H9 (cell line): ENCODE measurements at regions not wholly inside any gene's neighbourhood (a gene's known extent, or its start where the extent isn't known, plus 50 kb on each side); places are given as distances from the start of the nearest gene placed in this dataset.

Experiments used
- DNase-seq: peaks from one replicate; pipeline ENCODE4 v3.0.0-alpha.2; 2017
- H2AFZ ChIP-seq: one replicate; pipeline ENCODE4 v1.6.1; 2013; ENCODE audit warnings: mild to moderate bottlenecking, low read length, control low read depth, moderate library complexity
- H2AK5ac ChIP-seq: 2 replicates; pipeline ENCODE4 v1.6.1; 2013; ENCODE audit warnings: low read length, control low read depth, mixed read lengths; ENCODE audit not compliant: insufficient read length
- H2BK120ac ChIP-seq: one replicate; pipeline ENCODE4 v1.6.1; 2013; ENCODE audit warnings: low read depth, mild to moderate bottlenecking, low read length, control low read depth, inconsistent platforms; ENCODE audit not compliant: poor library complexity, severe bottlenecking
- H2BK12ac ChIP-seq: 2 replicates; pipeline ENCODE4 v1.6.1; 2013; ENCODE audit warnings: low read length, control low read depth, mixed read lengths, low read depth; ENCODE audit not compliant: insufficient read length
- H2BK15ac ChIP-seq: 2 replicates; pipeline ENCODE4 v1.6.1; 2013; ENCODE audit warnings: low read depth, low read length, control low read depth
- H2BK20ac ChIP-seq: one replicate; pipeline ENCODE4 v1.6.1; 2013; ENCODE audit warnings: low read depth, mild to moderate bottlenecking, low read length, control low read depth, inconsistent platforms; ENCODE audit not compliant: poor library complexity, severe bottlenecking
- H2BK5ac ChIP-seq: 2 replicates; pipeline ENCODE4 v1.6.1; 2013; ENCODE audit warnings: low read length, control low read depth, mixed read lengths; ENCODE audit not compliant: insufficient read length
- H3K14ac ChIP-seq: 2 replicates; pipeline ENCODE4 v1.6.1; 2013; ENCODE audit warnings: low read length, control low read depth; ENCODE audit not compliant: insufficient read depth
- H3K18ac ChIP-seq: 2 replicates; pipeline ENCODE4 v1.6.1; 2013; ENCODE audit warnings: low read depth, mild to moderate bottlenecking, mixed read lengths, low read length, control low read depth; ENCODE audit not compliant: insufficient read length
- H3K23ac ChIP-seq: 2 replicates; pipeline ENCODE4 v1.6.1; 2013; ENCODE audit warnings: low read length, control low read depth, mixed read lengths, low read depth; ENCODE audit not compliant: insufficient read length
- H3K23me2 ChIP-seq: 2 replicates; pipeline ENCODE4 v1.6.1; 2013; ENCODE audit warnings: low read depth, mild to moderate bottlenecking, mixed read lengths, low read length, control low read depth; ENCODE audit not compliant: insufficient read length, poor library complexity, severe bottlenecking
- H3K27ac ChIP-seq: 2 replicates; pipeline ENCODE4 v1.5.1; 2013; ENCODE audit warnings: low read length, control low read depth, mixed read lengths, low read depth; ENCODE audit not compliant: insufficient read length
- H3K27me3 ChIP-seq: 2 replicates; pipeline ENCODE4 v1.6.1; 2013; ENCODE audit warnings: low read length, control low read depth, inconsistent platforms; ENCODE audit not compliant: insufficient read depth
- H3K4ac ChIP-seq: 2 replicates; pipeline ENCODE4 v1.6.1; 2013; ENCODE audit warnings: low read depth, mild to moderate bottlenecking, control low read depth, inconsistent platforms, low read length, moderate library complexity
- H3K4me1 ChIP-seq: 2 replicates; pipeline ENCODE4 v1.6.1; 2013; ENCODE audit warnings: low read length, control low read depth, inconsistent platforms; ENCODE audit not compliant: insufficient read depth
- H3K4me2 ChIP-seq: 2 replicates; pipeline ENCODE4 v1.6.1; 2013; ENCODE audit warnings: low read length, control low read depth, mixed read lengths; ENCODE audit not compliant: insufficient read length, insufficient read depth
- H3K56ac ChIP-seq: 2 replicates; pipeline ENCODE4 v1.6.1; 2013; ENCODE audit warnings: low read depth, mild to moderate bottlenecking, mixed read lengths, low read length, control low read depth; ENCODE audit not compliant: insufficient read length
- H3K79me1 ChIP-seq: 2 replicates; pipeline ENCODE4 v1.6.1; 2013; ENCODE audit warnings: low read depth, mild to moderate bottlenecking, moderate library complexity, low read length, control low read depth, inconsistent platforms; ENCODE audit not compliant: insufficient read depth, poor library complexity, severe bottlenecking
- H3K79me2 ChIP-seq: 2 replicates; pipeline ENCODE4 v1.6.1; 2013; ENCODE audit warnings: low read length, control low read depth, inconsistent platforms; ENCODE audit not compliant: insufficient read depth
- H3K9ac ChIP-seq: 2 replicates; pipeline ENCODE4 v1.6.1; 2013; ENCODE audit warnings: low read length, control low read depth, mixed read lengths; ENCODE audit not compliant: insufficient read length; ENCODE audit errors: extremely low read depth
- H3K9me3 ChIP-seq: one replicate; pipeline ENCODE4 v1.6.1; 2013; ENCODE audit warnings: low read depth, low read length, inconsistent platforms; ENCODE audit not compliant: control insufficient read depth
- H3T11ph ChIP-seq: one replicate; pipeline ENCODE4 v1.6.1; 2013; ENCODE audit warnings: mild to moderate bottlenecking, low read length, control low read depth, inconsistent platforms
- H4K20me1 ChIP-seq: one replicate; pipeline ENCODE4 v1.6.1; 2013; ENCODE audit not compliant: control insufficient read depth, insufficient read length, insufficient read depth
- H4K5ac ChIP-seq: 2 replicates; pipeline ENCODE4 v1.6.1; 2013; ENCODE audit warnings: low read depth, mild to moderate bottlenecking, mixed read lengths, low read length, control low read depth; ENCODE audit not compliant: insufficient read length
- H4K8ac ChIP-seq: replicated peaks from 2 replicates; pipeline ENCODE4 v1.6.1; 2013; ENCODE audit warnings: low read length, control low read depth, mixed read lengths, low read depth; ENCODE audit not compliant: insufficient read length
- H4K91ac ChIP-seq: 2 replicates; pipeline ENCODE4 v1.6.1; 2013; ENCODE audit warnings: low read depth, mild to moderate bottlenecking, moderate library complexity, mixed read lengths, low read length, control low read depth; ENCODE audit not compliant: insufficient read length
- H3K27ac Mint-ChIP-seq, 3 experiments: 2 replicates in 2 of 3; 3 replicates in 1 of 3; pipeline ENCODE4 v1.8.0; 2020 to 2021; ENCODE audit warnings: mixed read lengths in 3 of 3, mild to moderate bottlenecking in 1 of 3, moderate library complexity in 1 of 3
- H3K27me3 Mint-ChIP-seq: 2 replicates; pipeline ENCODE4 v1.8.0; 2021; ENCODE audit warnings: low read depth, mild to moderate bottlenecking, moderate library complexity, mixed read lengths
- H3K36me3 Mint-ChIP-seq, 3 experiments: 2 replicates in 2 of 3; 3 replicates in 1 of 3; pipeline ENCODE4 v1.8.0; 2020 to 2021; ENCODE audit warnings: low read depth in 3 of 3, mixed read lengths in 3 of 3; ENCODE audit not compliant: insufficient read depth in 1 of 3
- H3K4me1 Mint-ChIP-seq, 2 experiments: 2 replicates each; pipeline ENCODE4 v1.8.0; 2020; ENCODE audit warnings: mixed read lengths in 2 of 2
- H3K4me3 Mint-ChIP-seq, 2 experiments: 2 replicates in 1 of 2; 3 replicates in 1 of 2; pipeline ENCODE4 v1.8.0; 2020 to 2021; ENCODE audit warnings: mild to moderate bottlenecking in 2 of 2, mixed read lengths in 2 of 2, moderate library complexity in 1 of 2
- H3K9me3 Mint-ChIP-seq, 2 experiments: 2 replicates in 1 of 2; 3 replicates in 1 of 2; pipeline ENCODE4 v1.8.0; 2020; ENCODE audit warnings: mild to moderate bottlenecking in 2 of 2, mixed read lengths in 2 of 2, moderate library complexity in 1 of 2
- CTCF ChIP-seq: fragments of 200-600 bp; sonication (generic); conservative IDR thresholded peaks from 3 replicates; pipeline ENCODE4 v1.8.0; 2021; ENCODE audit warnings: antibody characterized with exemption, mild to moderate bottlenecking
- WGBS: extraction: QIAGEN DNeasy Blood & Tissue Kit; methylation state at CpG from one replicate; pipeline ENCODE4 v1.1.7; 2013; ENCODE audit warnings: missing lambda C conversion rate, low lambda C conversion rate, mixed read lengths; ENCODE audit not compliant: insufficient read length; ENCODE audit errors: extremely low coverage; 5-methylcytosine and 5-hydroxymethylcytosine counted together

GRCh38 chrX:118181030-118181429 is 64.4 kb upstream of the KLHL13 start:
- H2AK5ac ChIP-seq = no peak overlapping the region
- H3K14ac ChIP-seq = no peak overlapping the region
- no peak overlapping the region for H3K18ac ChIP-seq
- Mint-ChIP-seq H3K36me3 (no peaks in the 10 kb centered on the region), H3K27me3 (no peaks in the 10 kb centered on the region; the same call in 1 of the 2 replicates), H3K4me3 (no peak overlapping the region), H3K9me3 (peaks cover 11 to 59% of the 10 kb centered on the region in 2 experiments), H3K27ac (no peak overlapping the region), H3K4me1 (peaks cover 18 to 19% of the 10 kb centered on the region in 2 experiments)
- no peak overlapping the region for H3K4ac ChIP-seq
- H3K4me1 ChIP-seq = no peaks in the 10 kb centered on the region
- H4K20me1 ChIP-seq = no peaks in the 10 kb centered on the region
- peaks cover 28% of the 10 kb centered on the region for H3K9me3 ChIP-seq
- H3K9ac ChIP-seq = no peak overlapping the region
- H3K56ac ChIP-seq = no peak overlapping the region
- no peak overlapping the region for H3K4me2 ChIP-seq
- H2BK12ac ChIP-seq = no peak overlapping the region
- no peak overlapping the region for H2BK15ac ChIP-seq
- no peaks in the 10 kb centered on the region for H3K23me2 ChIP-seq
- H4K91ac ChIP-seq = no peak overlapping the region
- H3K79me1 ChIP-seq = no peaks in the 10 kb centered on the region
- H3T11ph ChIP-seq = no peak overlapping the region
- no peak overlapping the region for H2BK120ac ChIP-seq
- H4K8ac ChIP-seq = no peak overlapping the region
- no peak overlapping the region for H2AFZ ChIP-seq
- H3K79me2 ChIP-seq = no peaks in the 10 kb centered on the region
- no peak overlapping the region for H3K23ac ChIP-seq
- TF ChIP-seq CTCF = no peak
- H4K5ac ChIP-seq = no peak overlapping the region
- WGBS = no CpG with 5 or more reads among the region's 4 CpGs
- no peak for DNase-seq
- H3K27ac ChIP-seq = no peak overlapping the region
- no peak overlapping the region for H2BK20ac ChIP-seq
- no peak overlapping the region for H2BK5ac ChIP-seq
- H3K27me3 ChIP-seq = no peaks in the 10 kb centered on the region
